ENCODE measurements at regions not wholly inside any gene's neighbourhood (a gene's known extent, or its start where the extent isn't known, plus 50 kb on each side); places are given as distances from the start of the nearest gene placed in this dataset.

GRCh38 chr13:44141725-44142539 is 231.7 kb upstream of the SERP2 start (continued):
- TF ChIP-seq ZNF318 (CRISPR knock-in tag; IDR thresholded peaks at IDR 0.05) (no peak), ZNF264 (CRISPR knock-in tag; IDR thresholded peaks at IDR 0.05) (peak; percentile 90; the same call in 1 of the 2 replicates), ZNF747 (CRISPR knock-in tag; IDR thresholded peaks at IDR 0.05; ENCODE audit: borderline replicate concordance) (peak; percentile 81; the same call in 1 of the 2 replicates), ASH2L (IDR thresholded peaks at IDR 0.05; ENCODE audit: insufficient read length, low read depth, low read length) (peak; percentile 30), STAG1 (CRISPR knock-in tag; IDR thresholded peaks at IDR 0.05) (peak; percentile 15; the same call in 1 of the 2 replicates), ZNF20 (CRISPR knock-in tag; IDR thresholded peaks at IDR 0.05) (0 out of 2 replicates have a peak, but pooled peaks have one; percentile 40), NR2F1 (CRISPR knock-in tag; IDR thresholded peaks at IDR 0.05) (peak; percentile 35 to 42; a peak in 1 of 4 replicates), KAT8 (CRISPR knock-in tag; IDR thresholded peaks at IDR 0.05) (peak; percentile 89), ZNF550 (CRISPR knock-in tag; IDR thresholded peaks at IDR 0.05; ENCODE audit: borderline replicate concordance) (0 out of 2 replicates have a peak, but pooled peaks have one; percentile 76), ZFP37 (CRISPR knock-in tag; IDR thresholded peaks at IDR 0.05; ENCODE audit: borderline replicate concordance) (peak; percentile 81), CAMTA2 (CRISPR knock-in tag; IDR thresholded peaks at IDR 0.05; ENCODE audit: borderline replicate concordance) (0 out of 2 replicates have a peak, but pooled peaks have one; percentile 55), PRPF4 (IDR thresholded peaks at IDR 0.05; ENCODE audit: low read depth, low read length, poor library complexity, severe bottlenecking) (no peak), CEBPZ (IDR thresholded peaks at IDR 0.05; ENCODE audit: low read length) (no peak), PRDM4 (CRISPR knock-in tag; IDR thresholded peaks at IDR 0.05; ENCODE audit: borderline replicate concordance) (no peak)
